HG03442 (cell line): ENCODE measurements at regions not wholly inside any gene's neighbourhood (a gene's known extent, or its start where the extent isn't known, plus 50 kb on each side); places are given as distances from the start of the nearest gene placed in this dataset.

Experiments
- ATAC-seq: cut with Tn5 transposase; IDR thresholded peaks from one replicate; pipeline ENCODE4 v1.9.1; 2021; ENCODE audit warnings: mild to moderate bottlenecking, moderate library complexity; ENCODE audit not compliant: unreplicated experiment

- ATAC-seq: no peak
These were observed 570.8 kb upstream of the TLE4 start for GRCh38 chr9:79001012-79001411.

- ATAC-seq: no peak
These were observed 568.3 kb upstream of the TLE4 start for GRCh38 chr9:79003514-79003913.

GRCh38 chr9:79004032-79004431 lies 567.7 kb upstream of the TLE4 start:
- ATAC-seq: no peak

GRCh38 chr9:79006546-79006945 lies 565.2 kb upstream of the TLE4 start:
- no peak for ATAC-seq

- peak; percentile 96 for ATAC-seq
These were observed 563.9 kb upstream of the TLE4 start for GRCh38 chr9:79007701-79008483.

GRCh38 chr9:79008916-79009315 lies 562.8 kb upstream of the TLE4 start:
- no peak for ATAC-seq

GRCh38 chr9:79011461-79011860 lies 560.3 kb upstream of the TLE4 start:
- no peak for ATAC-seq

- no peak for ATAC-seq
These were observed 559.2 kb upstream of the TLE4 start for GRCh38 chr9:79012561-79012960.

GRCh38 chr9:79013715-79014610 lies 557.8 kb upstream of the TLE4 start:
- no peak for ATAC-seq

GRCh38 chr9:79014929-79015699 lies 556.7 kb upstream of the TLE4 start:
- ATAC-seq: no peak

- ATAC-seq: no peak
These were observed 555.8 kb upstream of the TLE4 start for GRCh38 chr9:79015951-79016350.

- ATAC-seq: no peak
These were observed 551.5 kb upstream of the TLE4 start for GRCh38 chr9:79020276-79020675.

- ATAC-seq: no peak
These were observed 550.7 kb upstream of the TLE4 start for GRCh38 chr9:79021084-79021483.

GRCh38 chr9:79023134-79023580 lies 548.6 kb upstream of the TLE4 start:
- ATAC-seq: no peak

GRCh38 chr9:79026316-79026715 lies 545.4 kb upstream of the TLE4 start:
- peak; percentile 78 for ATAC-seq

- ATAC-seq: no peak
These were observed 543.7 kb upstream of the TLE4 start for GRCh38 chr9:79028101-79028500.

- ATAC-seq: no peak
These were observed 537.2 kb upstream of the TLE4 start for GRCh38 chr9:79034583-79034982.

GRCh38 chr9:79037338-79037737 lies 534.4 kb upstream of the TLE4 start:
- ATAC-seq: no peak

GRCh38 chr9:79040671-79041070 lies 531.1 kb upstream of the TLE4 start:
- ATAC-seq: no peak

- ATAC-seq: no peak
These were observed 530.5 kb upstream of the TLE4 start for GRCh38 chr9:79041266-79041665.

- no peak for ATAC-seq
These were observed 527.8 kb upstream of the TLE4 start for GRCh38 chr9:79043916-79044315.
